Tibial nerve (tissue), 4 donors: ENCODE measurements at regions not wholly inside any gene's neighbourhood (a gene's known extent, or its start where the extent isn't known, plus 50 kb on each side); places are given as distances from the start of the nearest gene placed in this dataset.

ENCODE experiments used
- EP300 ChIP-seq, 2 donors: sonication (generic); formaldehyde crosslinking; IDR thresholded peaks; one replicate each; pipeline ENCODE4 v1.6.1; 2017; ENCODE audit warnings: antibody characterized with exemption in 2 of 2, mild to moderate bottlenecking in 1 of 2
- POLR2A ChIP-seq, 2 donors: fragments of 450-650 bp; IDR thresholded peaks; one replicate each; pipeline ENCODE4 v1.6.1; 2017; ENCODE audit warnings: antibody characterized with exemption in 2 of 2, mild to moderate bottlenecking in 2 of 2, moderate library complexity in 2 of 2
- TF ChIP-seq, protein P1 (sequence below), 5 experiments: fragments of 200-600 bp in 3 of 5; fragments of 450-650 bp in 2 of 5; sonication (generic) in 3 of 5; IDR thresholded peaks; one replicate each; pipeline ENCODE4 v1.5.1; 2016 to 2019; ENCODE audit warnings: antibody characterized with exemption in 5 of 5, mild to moderate bottlenecking in 3 of 5, moderate library complexity in 2 of 5

DNA sequence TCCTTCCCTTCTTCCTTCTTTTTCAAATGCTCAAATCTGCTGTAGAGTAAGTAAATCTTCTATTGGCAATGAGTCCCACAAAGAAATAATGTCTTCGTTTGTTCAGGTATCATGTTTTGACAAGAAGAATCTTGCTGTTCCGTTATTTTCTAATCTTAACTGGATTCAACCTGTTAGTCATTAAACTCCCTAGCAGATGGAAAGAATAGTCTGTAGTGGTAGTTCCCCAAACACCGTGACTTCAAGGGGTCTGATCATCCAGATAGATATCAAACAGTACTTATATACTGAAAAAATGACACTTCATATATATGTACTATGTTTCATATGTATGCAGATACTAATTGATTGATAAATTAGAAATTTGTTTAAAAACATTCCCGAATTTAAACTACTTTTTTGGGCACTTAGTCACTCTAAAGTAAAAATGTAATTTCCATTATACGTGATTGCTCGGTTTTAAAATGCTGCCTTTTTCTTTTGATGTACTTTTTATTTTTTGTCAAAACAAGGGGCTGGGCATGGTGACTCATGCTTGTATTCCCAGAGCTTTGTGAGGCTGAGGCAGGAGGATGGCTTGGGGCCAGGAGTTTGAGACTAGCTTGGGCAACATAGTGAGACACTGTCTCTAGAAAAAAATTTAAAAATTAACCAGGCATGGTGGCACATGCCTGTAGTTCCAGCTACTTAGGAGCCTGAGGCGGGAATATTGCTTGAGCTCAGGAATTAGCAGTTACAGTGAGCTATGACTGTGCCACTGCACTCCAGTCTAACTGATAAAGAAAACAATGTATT, 335.7 kb upstream of the SNX7 start:
- TF ChIP-seq, protein P1, sequence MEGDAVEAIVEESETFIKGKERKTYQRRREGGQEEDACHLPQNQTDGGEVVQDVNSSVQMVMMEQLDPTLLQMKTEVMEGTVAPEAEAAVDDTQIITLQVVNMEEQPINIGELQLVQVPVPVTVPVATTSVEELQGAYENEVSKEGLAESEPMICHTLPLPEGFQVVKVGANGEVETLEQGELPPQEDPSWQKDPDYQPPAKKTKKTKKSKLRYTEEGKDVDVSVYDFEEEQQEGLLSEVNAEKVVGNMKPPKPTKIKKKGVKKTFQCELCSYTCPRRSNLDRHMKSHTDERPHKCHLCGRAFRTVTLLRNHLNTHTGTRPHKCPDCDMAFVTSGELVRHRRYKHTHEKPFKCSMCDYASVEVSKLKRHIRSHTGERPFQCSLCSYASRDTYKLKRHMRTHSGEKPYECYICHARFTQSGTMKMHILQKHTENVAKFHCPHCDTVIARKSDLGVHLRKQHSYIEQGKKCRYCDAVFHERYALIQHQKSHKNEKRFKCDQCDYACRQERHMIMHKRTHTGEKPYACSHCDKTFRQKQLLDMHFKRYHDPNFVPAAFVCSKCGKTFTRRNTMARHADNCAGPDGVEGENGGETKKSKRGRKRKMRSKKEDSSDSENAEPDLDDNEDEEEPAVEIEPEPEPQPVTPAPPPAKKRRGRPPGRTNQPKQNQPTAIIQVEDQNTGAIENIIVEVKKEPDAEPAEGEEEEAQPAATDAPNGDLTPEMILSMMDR (IDR thresholded peaks at IDR 0.05): no peak
- TF ChIP-seq POLR2A (IDR thresholded peaks at IDR 0.05) (no peak), EP300 (IDR thresholded peaks at IDR 0.05) (peak in 1 of 2 donors; percentile 27)
